Keratinocyte (primary cell): ENCODE measurements at regions not wholly inside any gene's neighbourhood (a gene's known extent, or its start where the extent isn't known, plus 50 kb on each side); places are given as distances from the start of the nearest gene placed in this dataset.

ENCODE experiments used
- EZH2 ChIP-seq: IDR thresholded peaks from one replicate; pipeline ENCODE4 v1.6.1; 2012; ENCODE audit warnings: inconsistent platforms, mild to moderate bottlenecking, low read length, moderate library complexity
- TF ChIP-seq, protein P1 (sequence below), 3 experiments: IDR thresholded peaks in 1 of 3; conservative IDR thresholded peaks in 1 of 3; optimal IDR thresholded peaks in 1 of 3; 2 replicates in 2 of 3; 3 replicates in 1 of 3; pipeline versions ENCODE3 to v1.5.1; 2011; ENCODE audit warnings: low read length in 3 of 3, mild to moderate bottlenecking in 3 of 3, moderate library complexity in 2 of 3, control low read depth in 1 of 3, inconsistent platforms in 1 of 3; ENCODE audit not compliant: insufficient read depth in 2 of 3; ENCODE audit errors: extremely low read depth in 1 of 3

GRCh38 chr18:27349284-27349882, 164.3 kb upstream of the CHST9 start:
- TF ChIP-seq, protein P1, sequence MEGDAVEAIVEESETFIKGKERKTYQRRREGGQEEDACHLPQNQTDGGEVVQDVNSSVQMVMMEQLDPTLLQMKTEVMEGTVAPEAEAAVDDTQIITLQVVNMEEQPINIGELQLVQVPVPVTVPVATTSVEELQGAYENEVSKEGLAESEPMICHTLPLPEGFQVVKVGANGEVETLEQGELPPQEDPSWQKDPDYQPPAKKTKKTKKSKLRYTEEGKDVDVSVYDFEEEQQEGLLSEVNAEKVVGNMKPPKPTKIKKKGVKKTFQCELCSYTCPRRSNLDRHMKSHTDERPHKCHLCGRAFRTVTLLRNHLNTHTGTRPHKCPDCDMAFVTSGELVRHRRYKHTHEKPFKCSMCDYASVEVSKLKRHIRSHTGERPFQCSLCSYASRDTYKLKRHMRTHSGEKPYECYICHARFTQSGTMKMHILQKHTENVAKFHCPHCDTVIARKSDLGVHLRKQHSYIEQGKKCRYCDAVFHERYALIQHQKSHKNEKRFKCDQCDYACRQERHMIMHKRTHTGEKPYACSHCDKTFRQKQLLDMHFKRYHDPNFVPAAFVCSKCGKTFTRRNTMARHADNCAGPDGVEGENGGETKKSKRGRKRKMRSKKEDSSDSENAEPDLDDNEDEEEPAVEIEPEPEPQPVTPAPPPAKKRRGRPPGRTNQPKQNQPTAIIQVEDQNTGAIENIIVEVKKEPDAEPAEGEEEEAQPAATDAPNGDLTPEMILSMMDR (optimal IDR thresholded peaks at IDR 0.05 in 1 of 3, IDR thresholded peaks at IDR 0.05 in 1 of 3, conservative IDR thresholded peaks at IDR 0.05 in 1 of 3; ENCODE audit: extremely low read depth in 1 of 3, insufficient read depth in 2 of 3, low read length in 3 of 3) = no peak
- TF ChIP-seq EZH2 = no peak
